NB4 (cell line): ENCODE measurements at regions not wholly inside any gene's neighbourhood (a gene's known extent, or its start where the extent isn't known, plus 50 kb on each side); places are given as distances from the start of the nearest gene placed in this dataset.

Experiments
- MYC ChIP-seq: IDR thresholded peaks from 2 replicates; pipeline ENCODE4 v1.6.1; 2011; ENCODE audit warnings: low read depth, low read length
- TF ChIP-seq, protein P1 (sequence below): IDR thresholded peaks from one replicate; pipeline ENCODE4 v1.5.1; 2012; ENCODE audit warnings: low read depth, low read length

- no peak for TF ChIP-seq MYC
- TF ChIP-seq, protein P1, sequence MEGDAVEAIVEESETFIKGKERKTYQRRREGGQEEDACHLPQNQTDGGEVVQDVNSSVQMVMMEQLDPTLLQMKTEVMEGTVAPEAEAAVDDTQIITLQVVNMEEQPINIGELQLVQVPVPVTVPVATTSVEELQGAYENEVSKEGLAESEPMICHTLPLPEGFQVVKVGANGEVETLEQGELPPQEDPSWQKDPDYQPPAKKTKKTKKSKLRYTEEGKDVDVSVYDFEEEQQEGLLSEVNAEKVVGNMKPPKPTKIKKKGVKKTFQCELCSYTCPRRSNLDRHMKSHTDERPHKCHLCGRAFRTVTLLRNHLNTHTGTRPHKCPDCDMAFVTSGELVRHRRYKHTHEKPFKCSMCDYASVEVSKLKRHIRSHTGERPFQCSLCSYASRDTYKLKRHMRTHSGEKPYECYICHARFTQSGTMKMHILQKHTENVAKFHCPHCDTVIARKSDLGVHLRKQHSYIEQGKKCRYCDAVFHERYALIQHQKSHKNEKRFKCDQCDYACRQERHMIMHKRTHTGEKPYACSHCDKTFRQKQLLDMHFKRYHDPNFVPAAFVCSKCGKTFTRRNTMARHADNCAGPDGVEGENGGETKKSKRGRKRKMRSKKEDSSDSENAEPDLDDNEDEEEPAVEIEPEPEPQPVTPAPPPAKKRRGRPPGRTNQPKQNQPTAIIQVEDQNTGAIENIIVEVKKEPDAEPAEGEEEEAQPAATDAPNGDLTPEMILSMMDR, result no peak
Observed at GRCh38 chr6:134421501-134421900, 103.6 kb upstream of the SGK1 start.
